LNCAP (cell line): ENCODE measurements at regions not wholly inside any gene's neighbourhood (a gene's known extent, or its start where the extent isn't known, plus 50 kb on each side); places are given as distances from the start of the nearest gene placed in this dataset.

Experiments used
- CTCF ChIP-seq: fragments of 450-650 bp; IDR thresholded peaks from 2 replicates; pipeline ENCODE4 v1.5.1; 2017; ENCODE audit warnings: mild to moderate bottlenecking

- no peak for TF ChIP-seq CTCF
Observed at GRCh38 chr7:98679741-98680140, 62.7 kb downstream of the NPTX2 start.

- TF ChIP-seq CTCF, result no peak
Observed at GRCh38 chr7:98681511-98681910, 64.4 kb downstream of the NPTX2 start.

- TF ChIP-seq CTCF, result no peak
Observed at GRCh38 chr7:98681951-98682350, 64.9 kb downstream of the NPTX2 start.

- no peak for TF ChIP-seq CTCF
Observed at GRCh38 chr7:98683514-98683913, 66.4 kb downstream of the NPTX2 start.

- TF ChIP-seq CTCF, result no peak
Observed at GRCh38 chr7:98685541-98685940, 68.5 kb downstream of the NPTX2 start.

GRCh38 chr7:98686466-98687080, 69.5 kb downstream of the NPTX2 start:
- TF ChIP-seq CTCF, result no peak

GRCh38 chr7:98687111-98687751, 70.1 kb downstream of the NPTX2 start:
- TF ChIP-seq CTCF, result no peak

- no peak for TF ChIP-seq CTCF
Observed at GRCh38 chr7:98691619-98692018, 74.5 kb downstream of the NPTX2 start.
